ENCODE measurements at regions not wholly inside any gene's neighbourhood (a gene's known extent, or its start where the extent isn't known, plus 50 kb on each side); places are given as distances from the start of the nearest gene placed in this dataset.

- CTCF ChIA-PET (ENCODE audit: low intra/inter-chr PET ratio, low total read pairs), result no interaction called here
- Histone ChIP-seq H3K4me3 (replicated peaks in 1 of 3; ENCODE audit: insufficient read depth in 1 of 3, low read depth in 2 of 3, low read length in 3 of 3) (no peak overlapping the region), H3K9me3 (ENCODE audit: low read length) (no peaks in the 10 kb centered on the region), H3K79me2 (ENCODE audit: insufficient read depth, low read length) (no peaks in the 10 kb centered on the region), H3K27me3 (ENCODE audit: control insufficient read depth in 1 of 2, insufficient read depth in 2 of 2, low read length in 2 of 2) (no peaks in the 10 kb centered on the region), H2AFZ (ENCODE audit: low read length) (no peak overlapping the region), H3K4me1 (ENCODE audit: insufficient read depth, low read length) (no peaks in the 10 kb centered on the region), H3K27ac (ENCODE audit: extremely low read length, insufficient read depth, low read length) (no peak overlapping the region), H3K36me3 (replicated peaks in 1 of 2; ENCODE audit: control insufficient read depth in 1 of 2, insufficient read depth in 2 of 2, low read length in 2 of 2) (no peaks in the 10 kb centered on the region), H3K4me2 (ENCODE audit: low read depth, low read length) (no peak overlapping the region), H3K9ac (ENCODE audit: insufficient read depth, low read depth, low read length) (no peak overlapping the region), H4K20me1 (ENCODE audit: insufficient read depth, low read length) (no peaks in the 10 kb centered on the region)
- TF ChIP-seq YY1 (IDR thresholded peaks at IDR 0.05; ENCODE audit: insufficient read depth, insufficient replicate concordance, low read depth, low read length), result no peak
- TF ChIP-seq TBL1XR1 (IDR thresholded peaks at IDR 0.05; ENCODE audit: borderline replicate concordance, low read length, partially characterized antibody), result no peak
- FAIRE-seq, result no peak
- POLR2A ChIA-PET, result no interaction called here
- BruUV-seq (replicated peaks), result no TSS peak
- no peak for DNase-seq (ENCODE audit: low spot score)
- ATAC-seq, result no peak
- WGBS (ENCODE audit: low lambda C conversion rate), result 14% methylated on average over 1 of the region's 1 CpG
- intact Hi-C loops (cut with micrococcal nuclease; ENCODE audit: unreplicated experiment), result no loop called here
- in situ Hi-C loops (cut with HindIII; ENCODE audit: extremely low pct_ligation_motif_present, low pct_unique_long_range_greater_than_20kb), result no loop called here
These were observed 87.3 kb upstream of the PRR23C start for GRCh38 chr3:139131951-139132350.

DNA sequence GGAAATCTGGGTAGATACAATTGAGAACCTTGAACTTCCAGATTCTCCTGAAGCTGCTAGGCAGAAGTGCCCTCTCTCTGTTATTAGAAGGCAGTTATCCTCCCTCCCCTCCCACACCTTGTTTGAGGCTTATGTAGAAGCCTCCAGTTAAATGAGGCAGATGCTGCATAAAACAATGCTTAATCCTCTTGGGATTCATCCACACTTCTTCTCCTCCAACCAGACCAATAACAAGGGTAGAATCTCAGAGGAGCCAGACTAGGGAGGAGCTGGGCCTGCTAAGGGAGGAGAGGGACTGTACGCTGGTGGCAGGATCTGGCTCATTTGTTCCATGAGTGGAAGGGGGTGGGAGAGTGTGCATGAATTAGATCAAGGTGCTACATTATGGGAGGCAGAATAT, 88.3 kb upstream of the PRR23C start:
- intact Hi-C loops (cut with micrococcal nuclease; ENCODE audit: unreplicated experiment) (no loop called here), in situ Hi-C loops (cut with HindIII; ENCODE audit: extremely low pct_ligation_motif_present, low pct_unique_long_range_greater_than_20kb) (no loop called here)
- no peaks in the 10 kb centered on the region for H4K20me1 ChIP-seq (ENCODE audit: insufficient read depth, low read length)
- H2AFZ ChIP-seq (ENCODE audit: low read length), result no peak overlapping the region
- no peaks in the 10 kb centered on the region for H3K4me1 ChIP-seq (ENCODE audit: insufficient read depth, low read length)
- H3K9me3 ChIP-seq (ENCODE audit: low read length), result no peaks in the 10 kb centered on the region
- POLR2A ChIA-PET, result no interaction called here
- no peak overlapping the region for H3K9ac ChIP-seq (ENCODE audit: insufficient read depth, low read depth, low read length)
- no peaks in the 10 kb centered on the region for H3K79me2 ChIP-seq (ENCODE audit: insufficient read depth, low read length)
- FAIRE-seq (no peak), ATAC-seq (no peak), DNase-seq (ENCODE audit: low spot score) (no peak)
- no peaks in the 10 kb centered on the region for H3K27me3 ChIP-seq (ENCODE audit: control insufficient read depth in 1 of 2, insufficient read depth in 2 of 2, low read length in 2 of 2)
- no peak overlapping the region for H3K4me3 ChIP-seq (replicated peaks in 1 of 3; ENCODE audit: insufficient read depth in 1 of 3, low read depth in 2 of 3, low read length in 3 of 3)
- no peaks in the 10 kb centered on the region for H3K36me3 ChIP-seq (replicated peaks in 1 of 2; ENCODE audit: control insufficient read depth in 1 of 2, insufficient read depth in 2 of 2, low read length in 2 of 2)
- WGBS (ENCODE audit: low lambda C conversion rate), result 0% methylated on average over 1 of the region's 1 CpG
- no peak overlapping the region for H3K27ac ChIP-seq (ENCODE audit: extremely low read length, insufficient read depth, low read length)
- CTCF ChIA-PET (ENCODE audit: low intra/inter-chr PET ratio, low total read pairs), result no interaction called here
- H3K4me2 ChIP-seq (ENCODE audit: low read depth, low read length), result no peak overlapping the region
- BruUV-seq (replicated peaks), result no TSS peak
- TF ChIP-seq KLF11 (CRISPR knock-in tag; IDR thresholded peaks at IDR 0.05), result no peak
- no peak for TF ChIP-seq ZNF383 (CRISPR knock-in tag; IDR thresholded peaks at IDR 0.05; ENCODE audit: borderline replicate concordance)
- no peak for TF ChIP-seq ZNF530 (CRISPR knock-in tag; IDR thresholded peaks at IDR 0.05; ENCODE audit: low read depth)
- no peak for TF ChIP-seq GATAD1 (CRISPR knock-in tag; IDR thresholded peaks at IDR 0.05)
- TF ChIP-seq, protein P1, sequence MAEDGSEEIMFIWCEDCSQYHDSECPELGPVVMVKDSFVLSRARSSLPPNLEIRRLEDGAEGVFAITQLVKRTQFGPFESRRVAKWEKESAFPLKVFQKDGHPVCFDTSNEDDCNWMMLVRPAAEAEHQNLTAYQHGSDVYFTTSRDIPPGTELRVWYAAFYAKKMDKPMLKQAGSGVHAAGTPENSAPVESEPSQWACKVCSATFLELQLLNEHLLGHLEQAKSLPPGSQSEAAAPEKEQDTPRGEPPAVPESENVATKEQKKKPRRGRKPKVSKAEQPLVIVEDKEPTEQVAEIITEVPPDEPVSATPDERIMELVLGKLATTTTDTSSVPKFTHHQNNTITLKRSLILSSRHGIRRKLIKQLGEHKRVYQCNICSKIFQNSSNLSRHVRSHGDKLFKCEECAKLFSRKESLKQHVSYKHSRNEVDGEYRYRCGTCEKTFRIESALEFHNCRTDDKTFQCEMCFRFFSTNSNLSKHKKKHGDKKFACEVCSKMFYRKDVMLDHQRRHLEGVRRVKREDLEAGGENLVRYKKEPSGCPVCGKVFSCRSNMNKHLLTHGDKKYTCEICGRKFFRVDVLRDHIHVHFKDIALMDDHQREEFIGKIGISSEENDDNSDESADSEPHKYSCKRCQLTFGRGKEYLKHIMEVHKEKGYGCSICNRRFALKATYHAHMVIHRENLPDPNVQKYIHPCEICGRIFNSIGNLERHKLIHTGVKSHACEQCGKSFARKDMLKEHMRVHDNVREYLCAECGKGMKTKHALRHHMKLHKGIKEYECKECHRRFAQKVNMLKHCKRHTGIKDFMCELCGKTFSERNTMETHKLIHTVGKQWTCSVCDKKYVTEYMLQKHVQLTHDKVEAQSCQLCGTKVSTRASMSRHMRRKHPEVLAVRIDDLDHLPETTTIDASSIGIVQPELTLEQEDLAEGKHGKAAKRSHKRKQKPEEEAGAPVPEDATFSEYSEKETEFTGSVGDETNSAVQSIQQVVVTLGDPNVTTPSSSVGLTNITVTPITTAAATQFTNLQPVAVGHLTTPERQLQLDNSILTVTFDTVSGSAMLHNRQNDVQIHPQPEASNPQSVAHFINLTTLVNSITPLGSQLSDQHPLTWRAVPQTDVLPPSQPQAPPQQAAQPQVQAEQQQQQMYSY (CRISPR knock-in tag; IDR thresholded peaks at IDR 0.05), result no peak
- no peak for TF ChIP-seq HIVEP1 (CRISPR knock-in tag; IDR thresholded peaks at IDR 0.05)
